Left renal cortex interstitium (tissue), 4 donors: ENCODE measurements at regions not wholly inside any gene's neighbourhood (a gene's known extent, or its start where the extent isn't known, plus 50 kb on each side); places are given as distances from the start of the nearest gene placed in this dataset.
"Not testable (repeated sequence)": the region's sequence is repeated elsewhere in the genome, so short reads cannot be mapped to it uniquely, and the experiment has no call there.

Experiments
- DNase-seq, 4 donors: peaks; one replicate each; pipeline ENCODE4 v3.0.0-alpha.2; 2013; ENCODE audit warnings: low read depth in 4 of 4, low spot score in 2 of 4, missing footprints in 1 of 4

DNA sequence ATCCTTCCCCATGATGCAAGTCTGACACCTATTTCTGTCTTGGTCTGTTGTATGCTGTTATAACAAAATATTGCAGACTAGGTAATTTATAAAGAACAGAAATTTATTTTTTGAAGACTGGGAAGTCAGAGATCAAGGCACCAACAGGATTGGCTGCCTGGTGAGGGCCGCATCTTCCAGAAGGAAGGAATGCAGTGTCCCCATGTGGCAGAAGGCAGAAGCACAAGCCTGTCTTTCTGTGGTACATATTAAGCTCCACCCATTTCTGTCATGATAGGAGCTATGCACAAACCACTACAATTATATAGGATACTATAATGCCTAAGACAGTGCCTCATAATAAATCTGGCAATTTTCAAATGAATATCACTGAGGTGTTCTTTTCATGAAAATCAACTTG lies 502.3 kb upstream of the DIAPH2 start:
- DNase-seq: no peak

DNA sequence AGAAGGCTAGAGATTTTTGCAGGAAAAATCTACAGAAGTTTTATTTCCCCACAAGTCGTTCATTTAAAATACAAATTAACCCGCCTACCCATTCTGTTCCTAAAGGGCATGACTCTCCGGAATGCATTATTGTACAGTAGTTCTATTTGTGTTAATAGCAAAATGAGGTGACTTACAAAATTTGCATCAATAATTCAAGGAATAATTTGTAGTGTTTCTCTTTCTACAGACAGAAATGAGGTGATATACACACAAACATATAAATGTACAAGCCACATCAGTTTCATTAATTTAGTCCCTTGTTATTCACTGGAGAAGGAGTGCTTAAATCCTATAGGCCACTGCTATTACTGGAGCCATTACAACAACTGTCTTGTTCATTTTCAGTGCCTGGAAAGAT lies 501.3 kb upstream of the DIAPH2 start:
- no peak for DNase-seq

DNA sequence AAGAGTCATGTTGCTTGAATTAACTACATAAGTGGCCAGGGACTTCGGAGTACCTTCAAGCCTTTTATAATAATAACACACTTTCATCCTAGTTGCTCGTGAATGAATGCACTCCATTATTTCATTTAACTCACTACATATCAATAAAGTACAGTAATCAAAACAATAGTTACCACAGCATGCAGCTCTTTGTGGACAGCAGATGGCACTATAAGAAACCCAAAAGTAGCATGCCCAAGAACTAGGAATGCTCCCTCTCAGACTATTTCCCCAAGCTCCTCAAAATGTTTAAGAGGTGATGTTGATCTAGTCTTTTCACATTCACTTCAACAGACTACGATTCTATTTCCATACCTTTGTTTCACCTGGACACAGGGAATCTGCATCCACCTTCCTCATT lies 500.8 kb upstream of the DIAPH2 start:
- DNase-seq: no peak

DNA sequence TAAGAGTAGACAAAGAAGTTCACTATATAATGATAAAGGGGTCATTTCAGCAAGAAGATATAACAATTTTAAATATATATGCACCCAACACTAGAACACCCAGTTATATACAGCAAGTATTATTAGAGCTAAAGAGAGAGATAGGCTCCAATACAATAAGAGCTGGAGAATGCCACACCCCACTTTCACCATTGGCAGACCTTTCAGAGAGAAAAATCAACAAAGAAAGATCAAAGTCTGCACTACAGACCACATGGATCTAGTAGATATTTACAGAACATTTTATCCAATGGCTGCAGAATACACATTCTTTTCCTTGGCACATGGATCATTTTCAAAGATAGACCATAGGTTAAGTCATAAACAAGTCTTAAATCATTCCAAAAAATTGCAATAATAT lies 479.7 kb upstream of the DIAPH2 start:
- no peak for DNase-seq

DNA sequence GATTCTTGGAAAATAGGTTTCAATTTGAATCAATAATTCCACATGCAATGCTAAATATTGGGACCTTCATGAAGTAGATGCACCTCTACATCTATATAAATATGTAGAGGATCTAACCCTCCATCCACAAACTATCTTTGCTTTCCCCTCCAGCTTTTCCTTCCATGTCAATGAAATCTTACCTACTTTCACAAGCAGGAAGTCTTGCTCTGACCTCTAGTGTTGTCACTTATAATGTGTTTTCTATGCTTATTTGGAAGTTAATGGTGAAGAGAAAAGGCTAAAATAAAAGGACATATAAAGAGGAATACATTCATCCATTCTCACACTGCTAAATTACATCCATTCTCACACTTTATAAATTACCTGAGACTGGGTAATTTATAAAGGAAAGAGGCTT lies 472.7 kb upstream of the DIAPH2 start:
- no peak for DNase-seq

DNA sequence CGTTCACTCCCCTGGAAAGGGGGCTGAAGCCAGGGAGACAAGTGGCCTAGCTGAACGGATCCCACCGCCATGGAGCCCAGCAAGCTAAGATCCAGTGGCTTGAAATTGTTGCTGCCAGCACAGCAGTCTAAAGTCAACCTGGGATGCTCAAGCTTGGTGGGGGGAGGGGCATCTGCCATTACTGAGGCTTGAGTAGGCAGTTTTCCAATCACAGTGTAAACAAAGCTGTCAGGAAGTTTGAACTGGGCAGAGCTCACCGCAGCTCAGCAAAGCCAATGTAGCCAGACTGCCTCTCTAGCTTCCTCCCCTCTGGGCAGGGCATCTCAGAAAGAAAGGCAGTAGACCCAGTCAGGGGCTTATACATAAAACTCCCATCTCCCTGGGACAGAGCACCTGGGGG lies 470.0 kb upstream of the DIAPH2 start:
- not testable (repeated sequence) for DNase-seq

DNA sequence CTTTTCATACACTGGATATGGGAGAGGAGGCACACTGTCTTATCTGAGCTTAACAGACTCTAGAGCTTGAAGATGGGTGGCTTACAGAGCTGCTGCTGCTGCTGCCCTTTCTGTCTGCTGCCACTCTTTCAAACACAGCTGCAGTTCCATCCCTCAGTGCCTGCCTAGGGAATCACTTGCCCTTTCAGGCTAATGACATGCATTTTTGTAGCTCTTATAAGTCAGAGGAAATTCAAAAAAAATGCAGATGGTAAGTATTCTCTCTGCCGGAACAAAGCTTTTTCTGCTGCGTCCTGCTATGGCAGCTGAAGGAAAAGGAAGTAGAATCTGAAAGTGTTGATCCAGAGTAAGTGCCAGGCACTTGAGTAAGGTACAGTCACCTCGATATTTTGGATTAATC lies 460.4 kb upstream of the DIAPH2 start:
- no peak for DNase-seq

DNA sequence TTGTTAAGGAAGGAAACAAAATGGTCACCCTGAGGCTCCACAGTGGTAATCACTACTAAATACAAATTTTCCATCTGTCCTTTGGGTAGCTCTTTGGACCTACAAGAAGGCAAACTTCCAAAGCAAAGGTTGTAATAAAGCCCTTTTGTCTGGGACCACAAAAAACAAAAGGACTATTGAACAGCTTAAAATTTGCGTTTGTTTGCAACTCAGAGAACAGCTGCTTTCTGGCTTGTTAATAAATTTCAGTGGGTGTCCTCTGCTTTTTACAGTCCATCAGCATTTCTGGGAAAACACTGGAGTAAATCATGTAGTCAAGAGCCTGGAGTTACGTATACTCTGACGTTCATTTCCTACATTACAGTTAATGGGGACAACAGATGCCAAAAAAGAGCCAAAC lies 439.7 kb upstream of the DIAPH2 start:
- peak in 1 of 4 donors; percentile 2 for DNase-seq

DNA sequence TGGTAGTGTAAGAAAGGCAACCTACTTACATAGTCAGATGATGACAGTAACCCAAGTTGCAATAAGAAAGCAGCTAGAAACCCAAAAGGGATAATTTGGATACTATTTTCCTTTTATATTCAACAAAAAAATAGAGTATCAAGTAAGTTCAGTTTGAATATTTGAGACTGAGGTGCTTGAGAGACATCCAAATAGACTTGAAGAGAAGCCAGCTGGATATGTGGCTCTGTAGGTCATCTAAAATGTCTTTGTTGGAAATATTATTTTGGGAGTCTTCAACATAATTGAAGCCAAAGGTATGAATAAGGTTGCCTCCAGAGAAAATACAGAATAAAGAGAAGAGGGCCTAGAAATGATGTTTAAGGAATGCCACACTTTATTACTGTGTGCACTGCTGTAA lies 438.2 kb upstream of the DIAPH2 start:
- DNase-seq: no peak
